ENCODE measurements at regions not wholly inside any gene's neighbourhood (a gene's known extent, or its start where the extent isn't known, plus 50 kb on each side); places are given as distances from the start of the nearest gene placed in this dataset.

DNA sequence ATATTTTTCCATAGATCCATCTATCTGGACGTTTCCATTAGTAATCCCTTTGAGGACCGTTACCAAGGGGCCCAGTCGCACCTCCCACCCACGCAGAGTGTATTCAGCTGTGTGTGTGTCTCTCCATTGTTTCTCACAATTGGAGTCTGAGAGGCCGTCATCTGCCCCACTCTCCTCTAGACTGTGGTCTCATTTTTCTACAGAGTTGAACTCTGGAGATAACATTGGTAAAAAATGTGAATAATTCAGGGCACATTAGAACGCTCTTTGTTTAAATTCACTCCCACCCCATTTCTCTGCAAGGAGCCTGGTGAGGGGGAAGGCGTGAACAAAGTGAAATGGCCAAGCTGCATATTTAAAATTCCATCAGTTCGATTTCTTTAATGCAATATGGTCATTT, 333.1 kb upstream of the MAF start:
- H3K18ac ChIP-seq (ENCODE audit: low read depth in 1 of 2, low read length in 2 of 2) = no peak overlapping the region
- no peaks in the 10 kb centered on the region for H3K79me1 ChIP-seq (replicated peaks; ENCODE audit: low read length, poor library complexity, severe bottlenecking)
- H4K91ac ChIP-seq (ENCODE audit: low read length) = no peak overlapping the region
- H2BK5ac ChIP-seq (ENCODE audit: low read depth, low read length, poor library complexity, severe bottlenecking) = no peak overlapping the region
- no peak overlapping the region for H3K4me2 ChIP-seq (ENCODE audit: low read length, poor library complexity, severe bottlenecking)
- no peak overlapping the region for H3K4me3 ChIP-seq (ENCODE audit: insufficient read depth in 1 of 2, low read depth in 1 of 2, low read length in 2 of 2)
- H3K9ac ChIP-seq (ENCODE audit: low read length) = no peak overlapping the region
- no peak for DNase-seq
- no peak overlapping the region for H2BK120ac ChIP-seq (ENCODE audit: low read depth, low read length)
- H4K8ac ChIP-seq (ENCODE audit: low read length) = no peak overlapping the region
- no peak overlapping the region for H2AFZ ChIP-seq (ENCODE audit: low read depth, low read length)
- H3K14ac ChIP-seq (ENCODE audit: low read length in 2 of 2) = no peak overlapping the region
- H3K23ac ChIP-seq (ENCODE audit: low read length in 2 of 2) = no peak overlapping the region
- 69% methylated on average over 4 of the region's 8 CpGs for whole genome bisulfite sequencing
- no peak overlapping the region for H3K4ac ChIP-seq (ENCODE audit: low read depth in 1 of 2, low read length in 2 of 2)
- no peak overlapping the region for H3K27ac ChIP-seq (ENCODE audit: low read length, poor library complexity, severe bottlenecking)
- H2AK5ac ChIP-seq (ENCODE audit: low read length, severe bottlenecking) = no peak overlapping the region
- no peaks in the 10 kb centered on the region for H3K9me3 ChIP-seq (ENCODE audit: control insufficient read depth, low read length)
- no peaks in the 10 kb centered on the region for H3K36me3 ChIP-seq (ENCODE audit: control insufficient read depth in 1 of 2, insufficient read depth in 2 of 2, low read depth in 1 of 2, low read length in 2 of 2)
- H2BK12ac ChIP-seq (ENCODE audit: low read length in 2 of 2) = no peak overlapping the region
- H3K4me1 ChIP-seq (ENCODE audit: control insufficient read depth, insufficient read depth, low read depth, low read length) = no peaks in the 10 kb centered on the region
- H3K27me3 ChIP-seq (ENCODE audit: control insufficient read depth in 1 of 2, insufficient read depth in 1 of 2, low read length in 2 of 2) = peaks cover 0 to 4% of the 10 kb centered on the region in 2 experiments
- H2BK15ac ChIP-seq (ENCODE audit: low read depth, poor library complexity, severe bottlenecking) = no peak overlapping the region

DNA sequence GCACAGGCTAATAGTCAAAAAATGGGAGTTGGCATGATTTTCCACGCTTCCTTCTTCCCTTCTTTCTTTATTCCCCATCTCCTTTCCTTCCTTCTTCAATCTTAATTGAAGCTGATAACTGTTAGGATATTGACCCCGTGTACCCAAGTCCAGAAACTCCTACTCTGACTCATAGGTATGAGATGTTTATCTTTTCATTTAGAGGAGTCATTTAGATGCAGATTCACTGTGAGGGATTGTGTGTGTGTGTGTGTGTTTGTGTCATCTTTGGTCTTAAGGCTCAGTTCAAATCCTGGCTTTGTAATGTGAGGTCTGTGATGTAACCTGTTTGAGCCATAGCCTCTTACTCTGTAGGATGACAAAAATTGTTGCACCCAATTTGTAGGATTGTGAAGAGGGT, 332.0 kb upstream of the MAF start:
- Histone ChIP-seq H3K36me3 (ENCODE audit: control insufficient read depth in 1 of 2, insufficient read depth in 2 of 2, low read depth in 1 of 2, low read length in 2 of 2) (no peaks in the 10 kb centered on the region), H3K18ac (ENCODE audit: low read depth in 1 of 2, low read length in 2 of 2) (no peak overlapping the region), H3K9me3 (ENCODE audit: control insufficient read depth, low read length) (no peaks in the 10 kb centered on the region), H3K14ac (ENCODE audit: low read length in 2 of 2) (no peak overlapping the region), H3K79me1 (replicated peaks; ENCODE audit: low read length, poor library complexity, severe bottlenecking) (no peaks in the 10 kb centered on the region), H3K23ac (ENCODE audit: low read length in 2 of 2) (no peak overlapping the region), H2BK12ac (ENCODE audit: low read length in 2 of 2) (no peak overlapping the region), H3K9ac (ENCODE audit: low read length) (no peak overlapping the region), H2BK120ac (ENCODE audit: low read depth, low read length) (no peak overlapping the region), H4K91ac (ENCODE audit: low read length) (no peak overlapping the region), H3K4me2 (ENCODE audit: low read length, poor library complexity, severe bottlenecking) (no peak overlapping the region), H2AFZ (ENCODE audit: low read depth, low read length) (no peak overlapping the region), H2AK5ac (ENCODE audit: low read length, severe bottlenecking) (no peak overlapping the region), H3K4me3 (ENCODE audit: insufficient read depth in 1 of 2, low read depth in 1 of 2, low read length in 2 of 2) (no peak overlapping the region), H2BK5ac (ENCODE audit: low read depth, low read length, poor library complexity, severe bottlenecking) (no peak overlapping the region), H3K4ac (ENCODE audit: low read depth in 1 of 2, low read length in 2 of 2) (no peak overlapping the region), H3K4me1 (ENCODE audit: control insufficient read depth, insufficient read depth, low read depth, low read length) (no peaks in the 10 kb centered on the region), H3K27ac (ENCODE audit: low read length, poor library complexity, severe bottlenecking) (no peak overlapping the region), H2BK15ac (ENCODE audit: low read depth, poor library complexity, severe bottlenecking) (no peak overlapping the region), H3K27me3 (ENCODE audit: control insufficient read depth in 1 of 2, insufficient read depth in 1 of 2, low read length in 2 of 2) (peaks cover 0 to 4% of the 10 kb centered on the region in 2 experiments), H4K8ac (ENCODE audit: low read length) (no peak overlapping the region)
- 80% methylated on average over 1 of the region's 2 CpGs for WGBS
- no peak for DNase-seq

DNA sequence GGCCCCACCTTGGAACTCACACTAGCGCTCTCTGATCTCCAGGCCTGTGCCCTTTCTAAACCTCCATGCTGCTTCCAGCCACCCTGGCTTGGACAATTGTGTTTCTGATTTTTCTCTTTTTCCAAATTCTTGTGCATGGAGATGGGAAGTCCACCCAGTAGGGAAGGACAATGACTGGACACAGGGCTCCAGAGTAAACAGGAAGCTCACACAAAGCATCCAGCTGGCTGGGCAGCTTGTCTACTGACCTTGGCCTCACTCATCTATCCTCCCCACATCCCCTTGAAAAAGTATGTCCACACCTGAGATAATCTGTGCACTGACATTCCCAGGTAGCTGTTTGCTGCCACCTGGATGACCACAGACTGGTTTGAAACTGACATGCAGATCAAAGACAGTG, 331.2 kb upstream of the MAF start:
- Histone ChIP-seq H2BK12ac (ENCODE audit: low read length in 2 of 2) (no peak overlapping the region), H2AK5ac (ENCODE audit: low read length, severe bottlenecking) (no peak overlapping the region), H3K9me3 (ENCODE audit: control insufficient read depth, low read length) (no peaks in the 10 kb centered on the region), H3K27me3 (ENCODE audit: control insufficient read depth in 1 of 2, insufficient read depth in 1 of 2, low read length in 2 of 2) (peaks cover 0 to 4% of the 10 kb centered on the region in 2 experiments), H3K4me2 (ENCODE audit: low read length, poor library complexity, severe bottlenecking) (no peak overlapping the region), H4K91ac (ENCODE audit: low read length) (no peak overlapping the region), H3K36me3 (ENCODE audit: control insufficient read depth in 1 of 2, insufficient read depth in 2 of 2, low read depth in 1 of 2, low read length in 2 of 2) (no peaks in the 10 kb centered on the region), H3K27ac (ENCODE audit: low read length, poor library complexity, severe bottlenecking) (no peak overlapping the region), H3K4me1 (ENCODE audit: control insufficient read depth, insufficient read depth, low read depth, low read length) (no peaks in the 10 kb centered on the region), H3K23ac (ENCODE audit: low read length in 2 of 2) (no peak overlapping the region), H3K79me1 (replicated peaks; ENCODE audit: low read length, poor library complexity, severe bottlenecking) (no peaks in the 10 kb centered on the region), H2BK15ac (ENCODE audit: low read depth, poor library complexity, severe bottlenecking) (no peak overlapping the region), H2AFZ (ENCODE audit: low read depth, low read length) (no peak overlapping the region), H2BK5ac (ENCODE audit: low read depth, low read length, poor library complexity, severe bottlenecking) (no peak overlapping the region), H3K9ac (ENCODE audit: low read length) (no peak overlapping the region), H3K4me3 (ENCODE audit: insufficient read depth in 1 of 2, low read depth in 1 of 2, low read length in 2 of 2) (no peak overlapping the region), H3K18ac (ENCODE audit: low read depth in 1 of 2, low read length in 2 of 2) (no peak overlapping the region), H3K14ac (ENCODE audit: low read length in 2 of 2) (no peak overlapping the region), H3K4ac (ENCODE audit: low read depth in 1 of 2, low read length in 2 of 2) (no peak overlapping the region), H2BK120ac (ENCODE audit: low read depth, low read length) (no peak overlapping the region), H4K8ac (ENCODE audit: low read length) (no peak overlapping the region)
- DNase-seq = no peak
- 100% methylated on average over 1 of the region's 1 CpG for WGBS

DNA sequence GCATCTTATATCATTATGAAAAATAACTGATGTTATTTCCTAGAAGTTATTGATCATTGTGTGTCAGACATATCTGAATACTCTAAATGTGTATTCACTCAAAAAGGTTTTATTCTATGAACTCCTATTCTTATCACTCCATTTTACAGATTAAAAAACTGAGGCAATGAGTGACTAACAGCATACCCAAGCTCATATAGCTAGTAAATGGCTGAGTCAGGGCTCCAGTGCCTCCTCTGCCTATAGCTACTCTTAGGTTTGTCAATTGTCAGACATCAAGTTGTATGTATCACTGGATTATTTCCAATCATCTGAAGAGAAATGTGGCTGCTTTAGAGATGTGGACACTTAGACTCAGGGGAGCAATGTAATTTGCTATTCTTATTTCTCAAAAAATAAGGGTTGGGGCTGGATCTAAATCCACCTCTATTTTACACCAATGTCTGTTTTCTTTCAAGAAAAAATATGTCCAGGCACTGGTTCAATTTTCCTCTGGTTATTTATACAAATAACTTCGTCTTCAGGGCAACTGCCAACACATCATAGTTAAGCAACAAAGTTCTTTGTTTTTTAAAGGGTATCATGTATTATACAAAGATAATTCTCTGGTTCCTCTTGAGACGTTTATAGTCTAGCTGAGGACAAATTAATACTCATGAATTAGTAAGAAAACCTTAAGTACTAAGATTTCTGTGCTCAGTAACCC, 328.9 kb upstream of the MAF start:
- WGBS = no CpG with 5 or more reads among the region's 2 CpGs
- H2BK5ac ChIP-seq (ENCODE audit: low read depth, low read length, poor library complexity, severe bottlenecking) = no peak overlapping the region

More for the DNA sequence above, 328.9 kb upstream of the MAF start:
- DNase-seq = no peak
- H3K4me3 ChIP-seq (ENCODE audit: insufficient read depth in 1 of 2, low read depth in 1 of 2, low read length in 2 of 2) = no peak overlapping the region
- H3K27me3 ChIP-seq (ENCODE audit: control insufficient read depth in 1 of 2, insufficient read depth in 1 of 2, low read length in 2 of 2) = no peaks in the 10 kb centered on the region
- H3K4me2 ChIP-seq (ENCODE audit: low read length, poor library complexity, severe bottlenecking) = no peak overlapping the region
- no peak overlapping the region for H2AK5ac ChIP-seq (ENCODE audit: low read length, severe bottlenecking)
- no peak overlapping the region for H3K14ac ChIP-seq (ENCODE audit: low read length in 2 of 2)
- H3K4ac ChIP-seq (ENCODE audit: low read depth in 1 of 2, low read length in 2 of 2) = no peak overlapping the region
- no peaks in the 10 kb centered on the region for H3K36me3 ChIP-seq (ENCODE audit: control insufficient read depth in 1 of 2, insufficient read depth in 2 of 2, low read depth in 1 of 2, low read length in 2 of 2)
- no peak overlapping the region for H2BK12ac ChIP-seq (ENCODE audit: low read length in 2 of 2)
- no peaks in the 10 kb centered on the region for H3K9me3 ChIP-seq (ENCODE audit: control insufficient read depth, low read length)
- no peak overlapping the region for H3K9ac ChIP-seq (ENCODE audit: low read length)
- no peak overlapping the region for H3K23ac ChIP-seq (ENCODE audit: low read length in 2 of 2)
- H3K4me1 ChIP-seq (ENCODE audit: control insufficient read depth, insufficient read depth, low read depth, low read length) = no peaks in the 10 kb centered on the region
- no peak overlapping the region for H2BK120ac ChIP-seq (ENCODE audit: low read depth, low read length)
- no peak overlapping the region for H2BK15ac ChIP-seq (ENCODE audit: low read depth, poor library complexity, severe bottlenecking)
- no peak overlapping the region for H4K91ac ChIP-seq (ENCODE audit: low read length)
- peak overlapping the region in 1 of 2 experiments; percentile 30 for H3K18ac ChIP-seq (ENCODE audit: low read depth in 1 of 2, low read length in 2 of 2)
- no peak overlapping the region for H2AFZ ChIP-seq (ENCODE audit: low read depth, low read length)
- no peak overlapping the region for H3K27ac ChIP-seq (ENCODE audit: low read length, poor library complexity, severe bottlenecking)
- H3K79me1 ChIP-seq (replicated peaks; ENCODE audit: low read length, poor library complexity, severe bottlenecking) = no peaks in the 10 kb centered on the region
- no peak overlapping the region for H4K8ac ChIP-seq (ENCODE audit: low read length)
